ENCODE measurements at regions not wholly inside any gene's neighbourhood (a gene's known extent, or its start where the extent isn't known, plus 50 kb on each side); places are given as distances from the start of the nearest gene placed in this dataset.

- H3K36me3 Mint-ChIP-seq (ENCODE audit: insufficient read depth in 2 of 2), result no peaks in the 10 kb centered on the region
Measured at GRCh38 chr17:72514321-72514861, 393.6 kb downstream of the SOX9 start.

GRCh38 chr17:72514891-72515290, 394.1 kb downstream of the SOX9 start:
- Mint-ChIP-seq H3K9me3 (no peaks in the 10 kb centered on the region), H3K27ac (no peak overlapping the region), H3K4me1 (ENCODE audit: low read depth) (no peaks in the 10 kb centered on the region), H3K36me3 (ENCODE audit: insufficient read depth in 2 of 2) (no peaks in the 10 kb centered on the region), H3K27me3 (ENCODE audit: low read depth) (peaks cover 9% of the 10 kb centered on the region), H3K4me3 (no peak overlapping the region)
- no peak for DNase-seq
- ATAC-seq (replicated peaks in 1 of 2), result no peak

More at GRCh38 chr17:72514321-72514861, 393.6 kb downstream of the SOX9 start:
- no peak overlapping the region for H3K4me3 Mint-ChIP-seq
- H3K9me3 Mint-ChIP-seq, result no peaks in the 10 kb centered on the region
- ATAC-seq (replicated peaks in 1 of 2), result no peak
- peaks cover 9% of the 10 kb centered on the region for H3K27me3 Mint-ChIP-seq (ENCODE audit: low read depth)
- no peak overlapping the region for H3K27ac Mint-ChIP-seq
- H3K4me1 Mint-ChIP-seq (ENCODE audit: low read depth), result no peaks in the 10 kb centered on the region
- DNase-seq, result no peak

GRCh38 chr17:72515291-72516065, 394.7 kb downstream of the SOX9 start:
- Mint-ChIP-seq H3K27me3 (ENCODE audit: low read depth) (peaks cover 9% of the 10 kb centered on the region), H3K36me3 (ENCODE audit: insufficient read depth in 2 of 2) (no peaks in the 10 kb centered on the region), H3K4me3 (no peak overlapping the region), H3K27ac (no peak overlapping the region), H3K4me1 (ENCODE audit: low read depth) (no peaks in the 10 kb centered on the region), H3K9me3 (no peaks in the 10 kb centered on the region)
- DNase-seq (no peak), ATAC-seq (replicated peaks in 1 of 2) (no peak)

- Mint-ChIP-seq H3K36me3 (ENCODE audit: insufficient read depth in 2 of 2) (no peaks in the 10 kb centered on the region), H3K27me3 (ENCODE audit: low read depth) (no peaks in the 10 kb centered on the region), H3K4me1 (ENCODE audit: low read depth) (no peaks in the 10 kb centered on the region), H3K27ac (no peak overlapping the region), H3K9me3 (no peaks in the 10 kb centered on the region), H3K4me3 (no peak overlapping the region)
- ATAC-seq (replicated peaks in 1 of 2) (no peak), DNase-seq (no peak)
Measured at GRCh38 chr17:72516772-72517399, 396.1 kb downstream of the SOX9 start.

- no peaks in the 10 kb centered on the region for H3K4me1 Mint-ChIP-seq (ENCODE audit: low read depth)
- H3K4me3 Mint-ChIP-seq, result no peak overlapping the region
- no peak for ATAC-seq (replicated peaks in 1 of 2)
- DNase-seq, result no peak
- no peaks in the 10 kb centered on the region for H3K9me3 Mint-ChIP-seq
- no peaks in the 10 kb centered on the region for H3K36me3 Mint-ChIP-seq (ENCODE audit: insufficient read depth in 2 of 2)
- H3K27ac Mint-ChIP-seq, result no peak overlapping the region
- no peaks in the 10 kb centered on the region for H3K27me3 Mint-ChIP-seq (ENCODE audit: low read depth)
Measured at GRCh38 chr17:72517413-72518158, 396.8 kb downstream of the SOX9 start.

GRCh38 chr17:72518159-72518732, 397.4 kb downstream of the SOX9 start:
- no peaks in the 10 kb centered on the region for H3K36me3 Mint-ChIP-seq (ENCODE audit: insufficient read depth in 2 of 2)
- no peaks in the 10 kb centered on the region for H3K9me3 Mint-ChIP-seq
- no peaks in the 10 kb centered on the region for H3K27me3 Mint-ChIP-seq (ENCODE audit: low read depth)
- ATAC-seq (replicated peaks in 1 of 2), result no peak
- DNase-seq, result no peak
- H3K27ac Mint-ChIP-seq, result no peak overlapping the region
- H3K4me1 Mint-ChIP-seq (ENCODE audit: low read depth), result no peaks in the 10 kb centered on the region
- H3K4me3 Mint-ChIP-seq, result no peak overlapping the region

- H3K9me3 Mint-ChIP-seq, result no peaks in the 10 kb centered on the region
Measured at GRCh38 chr17:72518753-72519597, 398.2 kb downstream of the SOX9 start.

GRCh38 chr17:72519598-72519936, 398.7 kb downstream of the SOX9 start:
- no peak for ATAC-seq (replicated peaks in 1 of 2)

More at GRCh38 chr17:72518753-72519597, 398.2 kb downstream of the SOX9 start:
- Mint-ChIP-seq H3K27ac (no peak overlapping the region), H3K36me3 (ENCODE audit: insufficient read depth in 2 of 2) (no peaks in the 10 kb centered on the region), H3K4me3 (no peak overlapping the region), H3K27me3 (ENCODE audit: low read depth) (no peaks in the 10 kb centered on the region), H3K4me1 (ENCODE audit: low read depth) (no peaks in the 10 kb centered on the region)
- ATAC-seq (replicated peaks in 1 of 2) (no peak), DNase-seq (no peak)

GRCh38 chr17:72520665-72521303, 400.0 kb downstream of the SOX9 start:
- ATAC-seq (replicated peaks in 1 of 2), result no peak
- Mint-ChIP-seq H3K9me3 (no peaks in the 10 kb centered on the region), H3K27ac (no peak overlapping the region), H3K4me1 (ENCODE audit: low read depth) (no peaks in the 10 kb centered on the region), H3K4me3 (no peak overlapping the region), H3K27me3 (ENCODE audit: low read depth) (no peaks in the 10 kb centered on the region), H3K36me3 (ENCODE audit: insufficient read depth in 2 of 2) (no peaks in the 10 kb centered on the region)
- DNase-seq, result no peak

More at GRCh38 chr17:72519598-72519936, 398.7 kb downstream of the SOX9 start:
- H3K9me3 Mint-ChIP-seq, result no peaks in the 10 kb centered on the region
- no peak overlapping the region for H3K4me3 Mint-ChIP-seq
- no peak overlapping the region for H3K27ac Mint-ChIP-seq
- H3K36me3 Mint-ChIP-seq (ENCODE audit: insufficient read depth in 2 of 2), result no peaks in the 10 kb centered on the region
- H3K27me3 Mint-ChIP-seq (ENCODE audit: low read depth), result no peaks in the 10 kb centered on the region
- H3K4me1 Mint-ChIP-seq (ENCODE audit: low read depth), result no peaks in the 10 kb centered on the region
- DNase-seq, result no peak

- H3K9me3 Mint-ChIP-seq, result no peaks in the 10 kb centered on the region
Measured at GRCh38 chr17:72523491-72523890, 402.7 kb downstream of the SOX9 start.

GRCh38 chr17:72525225-72526015, 404.6 kb downstream of the SOX9 start:
- H3K9me3 Mint-ChIP-seq, result no peaks in the 10 kb centered on the region
- H3K4me3 Mint-ChIP-seq, result no peak overlapping the region
- no peak overlapping the region for H3K27ac Mint-ChIP-seq

More at GRCh38 chr17:72523491-72523890, 402.7 kb downstream of the SOX9 start:
- Mint-ChIP-seq H3K36me3 (ENCODE audit: insufficient read depth in 2 of 2) (no peaks in the 10 kb centered on the region), H3K27me3 (ENCODE audit: low read depth) (peaks cover 14% of the 10 kb centered on the region), H3K4me3 (no peak overlapping the region), H3K4me1 (ENCODE audit: low read depth) (no peaks in the 10 kb centered on the region), H3K27ac (no peak overlapping the region)
- no peak for DNase-seq
- ATAC-seq (replicated peaks in 1 of 2), result no peak

More at GRCh38 chr17:72525225-72526015, 404.6 kb downstream of the SOX9 start:
- DNase-seq, result no peak
- H3K36me3 Mint-ChIP-seq (ENCODE audit: insufficient read depth in 2 of 2), result no peaks in the 10 kb centered on the region
- peaks cover 19% of the 10 kb centered on the region for H3K27me3 Mint-ChIP-seq (ENCODE audit: low read depth)
- ATAC-seq (replicated peaks in 1 of 2), result no peak
- no peaks in the 10 kb centered on the region for H3K4me1 Mint-ChIP-seq (ENCODE audit: low read depth)
